NCI-H510A treated with DMSO at 0.1 percent for 48 hours (cell line): ENCODE measurements at regions not wholly inside any gene's neighbourhood (a gene's known extent, or its start where the extent isn't known, plus 50 kb on each side); places are given as distances from the start of the nearest gene placed in this dataset.

Experiments
- DNase-seq: peaks from one replicate; lab custom pipeline; 2025; lab: John Stamatoyannopoulos, UW

DNA sequence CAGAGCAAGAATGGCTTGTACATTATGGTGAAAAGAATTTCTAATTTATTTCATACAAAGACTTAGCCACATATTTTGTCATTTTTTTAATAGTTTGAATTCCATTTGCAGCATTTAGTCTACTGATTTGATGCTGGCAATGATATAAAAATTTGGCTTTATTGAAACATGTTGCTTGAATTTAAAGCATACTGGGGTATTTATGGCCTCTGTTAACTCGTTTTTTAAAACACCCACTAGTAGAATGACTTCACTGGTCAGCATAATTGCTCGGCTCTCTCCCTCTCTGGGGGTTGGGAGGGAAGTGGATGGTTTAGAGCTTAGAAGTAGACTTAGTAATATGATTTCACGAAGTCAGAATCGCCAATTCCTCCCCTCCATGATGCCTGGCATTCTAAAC, 354.9 kb upstream of the HTR2A start:
- DNase-seq: no peak

DNA sequence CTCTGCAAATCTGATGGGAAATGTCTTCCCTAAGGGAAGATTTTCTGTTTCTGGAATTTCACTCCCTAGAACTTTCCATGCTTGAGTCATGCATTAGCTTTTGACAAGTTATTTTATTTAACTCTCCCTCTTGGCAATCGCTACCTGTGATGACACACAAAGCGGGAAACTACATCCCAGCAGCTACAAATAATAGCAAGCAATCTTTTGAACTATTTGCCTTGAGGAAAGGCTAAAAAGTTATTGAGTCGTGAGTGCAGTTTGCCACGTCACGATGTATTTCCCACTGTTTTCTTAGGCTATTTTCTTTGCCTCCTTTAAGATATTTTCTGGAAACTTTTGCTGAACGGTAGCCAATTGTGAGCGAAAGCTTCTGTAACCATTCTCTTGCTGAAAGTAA, 353.3 kb upstream of the HTR2A start:
- DNase-seq: no peak

DNA sequence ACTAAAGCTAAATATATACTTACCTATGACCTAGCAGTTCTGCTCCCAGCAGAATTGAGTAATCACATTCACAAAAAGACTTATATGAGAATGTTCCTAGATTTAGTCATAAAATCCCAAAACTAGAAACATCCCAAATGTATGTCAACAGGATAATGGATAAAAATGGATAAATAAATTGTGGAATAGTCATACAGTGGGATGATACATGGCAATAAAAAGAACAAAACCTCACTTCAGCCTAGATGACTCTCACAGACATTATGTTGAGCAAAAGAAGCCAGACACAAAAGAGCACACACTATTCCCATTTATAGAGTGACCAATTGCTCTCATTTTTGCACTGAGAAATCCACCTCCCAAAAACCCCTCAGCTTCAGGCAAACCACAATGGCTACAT, 352.4 kb upstream of the HTR2A start:
- DNase-seq: no peak

DNA sequence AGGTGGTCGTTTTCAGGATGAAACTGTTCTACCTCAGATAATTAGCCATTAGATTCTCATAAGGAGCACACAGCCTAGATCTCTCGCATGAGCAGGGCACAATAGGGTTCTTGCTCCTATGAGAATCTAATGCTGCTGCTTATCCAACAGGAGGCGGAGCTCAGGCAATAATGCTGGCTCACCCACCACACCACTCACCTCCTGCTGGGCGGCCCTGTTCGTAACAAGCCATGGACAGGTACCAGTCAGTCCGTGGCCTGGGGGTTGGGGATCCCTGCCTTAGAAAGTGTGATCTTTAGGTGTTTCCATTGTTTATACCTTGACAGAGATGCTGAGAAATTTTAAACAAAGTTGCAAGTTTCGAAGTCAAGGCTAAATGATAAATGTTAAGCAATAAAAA, 344.6 kb upstream of the HTR2A start:
- DNase-seq: no peak

DNA sequence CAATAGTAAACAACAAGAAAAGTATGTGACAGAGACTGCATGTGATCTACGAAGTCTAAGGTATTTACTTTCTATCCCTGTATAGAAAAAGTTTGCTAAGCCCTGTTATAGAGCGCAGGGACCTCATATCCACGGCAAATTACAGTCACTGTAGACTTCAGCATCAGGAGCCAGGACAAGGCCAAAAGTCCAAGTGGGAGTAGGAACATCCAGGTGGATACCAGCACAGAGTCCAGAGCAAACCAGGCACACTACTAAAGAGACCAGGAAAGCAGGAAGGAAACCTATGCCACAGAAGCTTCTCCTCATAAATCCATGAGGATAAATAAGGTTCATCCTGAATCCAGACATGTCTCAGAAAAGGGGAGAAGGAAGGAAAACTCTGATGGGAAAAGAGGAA, 342.2 kb upstream of the HTR2A start:
- DNase-seq: no peak

DNA sequence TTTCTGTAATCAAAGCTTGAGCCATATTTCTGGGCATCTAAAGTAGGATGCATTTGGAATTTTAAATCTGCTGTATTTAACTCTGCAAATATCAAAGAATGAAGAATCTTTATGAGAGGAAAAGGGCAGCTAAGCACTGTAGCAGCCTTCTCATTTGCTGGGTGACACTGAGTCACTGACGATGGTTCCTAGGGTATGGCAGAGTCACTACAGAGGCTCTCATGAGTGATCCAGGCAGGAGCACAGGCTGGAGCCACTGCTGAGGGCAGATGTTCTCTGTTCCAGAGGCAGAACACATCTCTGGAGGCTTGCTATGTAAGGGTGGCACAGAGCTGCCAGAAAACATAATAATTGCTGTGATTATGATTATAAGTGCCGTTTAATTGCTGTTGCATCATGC, 340.7 kb upstream of the HTR2A start:
- no peak for DNase-seq

DNA sequence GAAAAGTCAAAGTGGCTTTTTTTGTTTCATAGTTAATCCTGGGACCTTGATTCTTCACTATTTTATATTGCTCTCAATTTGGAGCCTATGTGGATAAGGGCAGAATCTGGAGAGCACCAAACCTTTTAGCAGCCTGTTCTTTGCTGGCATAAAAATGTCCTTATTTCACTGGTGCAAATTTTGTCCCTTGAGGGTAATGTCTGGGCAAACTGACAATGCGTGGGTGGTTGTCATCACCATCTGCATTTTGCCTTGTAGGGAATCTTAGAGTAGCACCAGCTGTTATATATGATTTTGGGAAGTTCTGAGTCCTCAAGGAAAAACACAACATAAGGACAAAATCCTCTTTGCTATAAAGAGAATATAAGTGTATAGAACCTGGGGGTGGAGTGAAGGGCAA, 336.9 kb upstream of the HTR2A start:
- no peak for DNase-seq

DNA sequence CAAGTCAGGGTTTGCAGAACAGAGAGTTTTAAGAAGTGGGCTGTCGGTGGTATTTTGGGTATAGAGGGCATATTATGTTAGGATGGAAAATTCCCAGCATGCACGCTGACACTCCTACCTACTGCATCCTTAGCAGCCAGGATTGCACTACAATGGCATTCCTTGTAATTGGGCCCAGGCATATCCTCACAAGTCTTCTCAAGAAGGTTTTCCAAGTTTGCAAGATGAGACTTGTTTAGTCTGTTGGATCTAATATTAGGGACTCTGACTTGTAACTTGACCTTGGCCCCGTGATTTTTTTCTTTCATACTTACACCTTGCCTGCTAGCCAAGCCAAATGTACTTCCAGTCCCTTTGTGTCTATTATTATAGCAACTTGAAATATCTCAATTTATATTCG, 335.7 kb upstream of the HTR2A start:
- DNase-seq: no peak

DNA sequence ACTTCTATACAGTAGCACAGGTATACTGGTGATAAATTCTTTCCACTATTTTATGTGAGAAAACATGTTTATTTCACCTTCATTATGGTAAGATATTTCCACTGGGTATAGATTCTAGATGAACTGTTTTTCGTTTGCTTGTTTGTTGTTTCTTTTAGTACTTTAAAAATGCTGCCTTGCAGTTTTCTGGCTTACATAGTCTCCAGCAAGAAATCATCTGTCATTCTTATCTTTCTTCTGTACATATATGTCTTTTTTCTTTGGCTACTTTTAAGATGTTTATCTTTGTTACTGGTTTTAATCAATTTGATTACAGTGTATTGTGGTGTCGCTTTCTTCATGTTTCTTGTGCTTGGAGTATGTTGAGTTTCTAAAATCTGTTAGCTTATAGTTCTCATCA, 333.3 kb upstream of the HTR2A start:
- DNase-seq: no peak

DNA sequence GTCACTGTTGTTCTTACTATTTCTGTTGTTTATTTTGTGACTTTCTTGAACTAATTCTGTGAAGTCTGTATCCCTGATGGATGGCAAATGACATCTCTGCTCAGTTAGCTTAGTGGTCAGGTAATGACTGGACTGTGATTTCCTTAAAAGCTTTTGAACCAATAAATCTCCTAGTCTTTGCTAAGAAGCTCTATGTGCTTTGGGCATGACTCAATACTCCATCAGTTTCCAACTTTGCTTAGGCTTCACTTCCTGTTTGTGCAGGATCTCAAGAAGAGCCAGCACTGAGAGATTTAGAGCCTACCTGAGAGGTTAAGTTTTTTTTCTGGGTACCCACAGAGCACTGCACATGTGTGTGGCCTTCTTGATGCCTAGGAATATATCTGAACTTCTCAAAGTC, 329.7 kb upstream of the HTR2A start:
- no peak for DNase-seq

DNA sequence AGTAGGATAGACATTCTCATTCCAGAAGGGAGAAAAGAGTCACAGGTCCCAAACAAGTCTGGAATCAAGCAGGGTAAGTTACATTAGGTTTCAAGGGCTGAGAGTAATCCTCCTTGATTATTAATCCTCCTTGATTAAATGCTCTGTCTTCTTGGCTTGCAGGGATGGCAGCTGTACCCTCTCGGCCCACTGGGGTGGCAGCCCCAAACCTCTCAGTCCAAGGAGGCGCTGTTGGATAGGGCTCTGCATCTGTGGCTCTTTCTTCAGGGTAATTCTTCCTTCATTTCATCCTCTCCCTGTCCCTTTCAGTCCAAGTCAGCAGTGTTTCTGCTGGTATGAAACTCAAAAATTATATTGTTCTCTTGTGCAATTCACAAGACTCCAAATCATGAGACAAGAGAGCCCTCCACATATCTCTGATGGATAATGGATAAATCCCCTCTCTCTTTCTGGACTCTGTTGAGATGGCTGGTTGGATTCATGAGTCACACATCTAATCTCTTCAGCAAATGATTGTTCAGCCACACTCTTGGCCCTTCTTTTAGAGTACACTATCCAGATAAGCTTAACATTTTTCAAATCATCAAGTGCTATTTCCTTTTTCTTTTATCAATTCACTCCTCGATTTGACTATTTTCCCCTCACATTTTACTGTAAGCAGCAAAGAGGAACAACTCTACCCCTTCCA, 323.7 kb upstream of the HTR2A start:
- DNase-seq: no peak

DNA sequence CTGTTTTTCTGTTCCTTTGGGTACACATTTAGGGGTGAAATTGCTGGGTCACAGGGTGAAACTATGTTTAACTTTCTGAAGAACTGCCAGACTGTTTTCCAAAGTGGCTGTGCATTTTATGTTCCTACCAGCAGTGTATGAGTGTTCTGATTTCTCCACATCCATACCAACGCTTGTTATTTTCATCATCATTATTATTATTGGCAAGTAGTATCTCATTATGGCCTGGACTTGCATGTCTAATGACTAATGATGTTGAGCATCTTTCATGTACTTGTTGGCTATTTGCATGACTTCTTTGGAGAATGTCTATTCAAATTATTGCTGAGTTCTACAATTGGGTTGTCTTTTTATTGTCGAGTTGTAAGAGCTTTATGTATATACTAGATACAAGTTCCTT, 321.8 kb upstream of the HTR2A start:
- DNase-seq: no peak

DNA sequence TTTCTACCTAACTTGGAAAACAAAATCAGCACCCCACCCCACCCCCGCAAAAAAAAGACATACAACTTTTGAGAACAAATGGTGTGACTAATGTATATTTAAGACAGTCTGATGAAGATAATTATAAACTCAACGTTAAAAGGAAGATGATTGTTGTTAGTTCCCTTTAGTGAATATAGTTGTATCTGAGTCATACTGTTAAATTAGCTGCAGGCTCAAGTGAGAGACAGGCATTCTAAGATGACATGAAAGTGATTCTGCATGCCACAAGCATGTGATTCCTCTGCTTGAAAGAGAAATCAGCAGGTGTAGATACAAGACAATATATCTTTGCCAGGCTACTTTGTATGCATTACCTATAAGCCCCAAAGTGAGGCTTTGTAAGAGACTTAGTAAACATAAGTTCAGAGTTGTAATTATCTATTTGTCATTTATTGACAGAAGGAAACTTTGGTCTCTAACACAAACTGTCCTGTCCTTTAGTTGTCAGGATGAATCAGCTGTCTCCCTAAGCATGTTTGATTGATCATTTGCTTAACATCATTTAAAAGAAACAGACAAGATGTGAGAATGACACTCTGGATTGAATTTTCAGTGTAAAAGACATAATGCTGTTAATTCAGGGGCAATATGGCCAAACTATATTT, 319.4 kb upstream of the HTR2A start:
- no peak for DNase-seq

DNA sequence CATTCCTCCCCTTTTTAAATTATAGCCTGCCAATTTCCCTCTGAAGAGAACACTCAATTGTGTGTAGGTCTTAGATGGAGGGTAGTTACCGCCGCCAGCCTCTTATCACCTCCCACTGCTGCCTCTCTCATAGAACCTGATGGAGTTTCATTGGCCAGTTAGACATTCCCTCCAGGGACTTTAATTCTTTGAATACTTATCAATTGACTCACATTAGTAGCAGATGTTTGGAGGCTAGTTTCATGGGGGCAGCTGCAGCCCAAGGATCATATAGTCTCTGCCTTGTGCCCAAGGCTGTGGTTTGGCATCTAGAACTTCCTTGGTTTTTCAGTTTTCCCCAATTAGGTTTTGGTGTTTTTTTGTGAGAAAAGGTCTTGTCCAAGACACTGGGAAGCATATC, 318.9 kb upstream of the HTR2A start:
- no peak for DNase-seq

DNA sequence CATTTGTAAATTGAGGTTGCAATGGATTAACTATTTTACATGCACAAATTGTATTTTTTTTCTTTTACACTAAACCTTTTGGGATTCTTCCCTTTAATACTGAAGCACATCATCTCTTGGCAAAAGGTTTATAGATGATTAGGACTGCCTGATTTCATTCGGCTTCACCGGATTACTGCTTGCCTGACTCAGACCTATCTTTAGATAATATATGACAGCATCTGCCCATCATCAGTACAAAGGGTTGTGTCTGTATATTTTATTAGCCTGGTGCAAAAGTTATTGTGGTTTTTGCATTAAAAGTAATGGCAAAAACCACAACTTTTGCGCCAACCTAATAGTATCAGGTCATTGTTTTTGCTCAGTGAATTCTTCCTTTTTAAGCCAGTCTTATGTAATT, 316.2 kb upstream of the HTR2A start:
- DNase-seq: no peak

DNA sequence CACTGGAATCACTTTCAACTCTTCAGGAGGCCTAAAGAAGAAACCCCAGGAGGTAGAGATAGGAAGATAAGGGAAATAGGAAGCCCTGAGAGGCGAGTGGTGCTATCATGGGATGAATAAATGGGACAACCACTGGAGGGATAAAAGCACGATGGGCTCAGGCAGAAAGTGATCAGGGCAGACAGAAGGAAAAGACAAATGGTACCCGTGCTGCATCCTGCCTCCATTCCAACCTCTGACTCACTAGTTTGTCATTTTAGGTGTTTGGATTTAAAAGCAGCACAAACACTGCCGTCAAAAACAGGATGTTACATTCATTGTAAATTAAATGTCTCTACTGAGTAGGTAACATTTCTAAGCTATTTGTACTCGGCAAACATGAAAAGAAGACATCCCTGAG, 314.3 kb upstream of the HTR2A start:
- no peak for DNase-seq

DNA sequence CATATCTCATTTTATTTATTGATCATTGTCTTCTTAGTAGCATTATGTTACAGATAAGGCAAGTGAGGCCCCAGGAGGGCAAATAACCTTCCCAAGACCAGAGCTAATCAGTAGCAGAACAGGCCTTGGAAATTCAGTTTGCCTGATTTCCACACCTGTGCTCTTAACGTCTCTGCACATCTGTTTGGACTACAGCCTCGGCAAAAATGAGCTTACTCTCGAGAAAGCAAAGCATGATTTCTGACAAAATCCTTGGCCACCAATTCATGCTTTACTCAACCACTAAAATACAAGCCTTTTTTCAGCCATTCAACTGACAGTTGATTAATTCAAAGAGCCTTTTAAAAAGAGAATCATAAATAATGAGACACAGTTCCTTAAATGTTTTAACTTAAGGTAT, 309.3 kb upstream of the HTR2A start:
- no peak for DNase-seq

DNA sequence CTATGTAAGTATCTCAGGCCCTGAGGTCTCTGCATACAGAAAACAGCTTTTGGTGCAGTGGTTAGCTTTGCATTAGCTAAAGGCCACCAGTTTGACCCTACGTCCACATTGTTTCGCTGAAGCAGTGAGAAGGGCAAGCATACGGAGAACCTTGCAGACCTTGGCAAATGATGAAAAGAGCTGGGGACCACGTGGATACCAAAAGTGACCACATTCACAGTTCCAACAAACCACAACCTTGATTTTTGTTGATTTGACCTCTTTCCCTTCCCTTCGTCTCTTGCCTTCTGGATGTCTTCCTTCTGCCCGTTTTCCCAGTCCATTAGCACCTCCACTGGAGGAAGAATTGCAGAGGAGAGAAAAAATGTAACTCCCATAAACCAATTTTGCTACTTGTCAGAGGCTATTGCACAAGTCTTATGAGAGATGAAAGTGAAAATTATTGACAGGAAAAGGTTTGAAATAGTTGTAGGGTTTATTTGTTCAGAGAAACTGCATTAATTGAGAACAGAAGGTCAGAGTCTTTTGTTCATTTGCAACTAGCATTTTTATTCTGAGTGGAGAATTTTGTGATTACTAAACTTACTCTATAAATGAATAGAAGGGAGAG, 293.9 kb upstream of the HTR2A start:
- no peak for DNase-seq

DNA sequence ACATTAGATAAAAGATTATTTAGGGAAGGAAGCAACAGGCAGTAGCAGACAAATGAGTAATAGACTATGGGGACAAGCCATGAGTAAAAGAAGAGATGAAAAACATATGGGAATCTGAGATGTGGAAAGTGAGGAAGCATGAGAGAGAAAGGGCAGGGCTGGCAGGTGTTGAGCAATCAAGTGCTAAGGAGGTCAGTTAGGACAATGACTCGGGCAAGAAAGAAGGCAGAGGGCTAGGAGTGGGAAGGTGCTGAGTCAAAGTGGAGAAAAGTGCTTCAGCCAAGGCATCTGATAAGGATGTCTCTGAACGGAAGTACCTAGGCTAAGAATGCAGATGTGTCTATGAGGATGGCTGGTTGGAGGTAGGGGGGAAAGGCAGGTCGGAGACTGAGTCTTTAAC, 291.9 kb upstream of the HTR2A start:
- DNase-seq: no peak

DNA sequence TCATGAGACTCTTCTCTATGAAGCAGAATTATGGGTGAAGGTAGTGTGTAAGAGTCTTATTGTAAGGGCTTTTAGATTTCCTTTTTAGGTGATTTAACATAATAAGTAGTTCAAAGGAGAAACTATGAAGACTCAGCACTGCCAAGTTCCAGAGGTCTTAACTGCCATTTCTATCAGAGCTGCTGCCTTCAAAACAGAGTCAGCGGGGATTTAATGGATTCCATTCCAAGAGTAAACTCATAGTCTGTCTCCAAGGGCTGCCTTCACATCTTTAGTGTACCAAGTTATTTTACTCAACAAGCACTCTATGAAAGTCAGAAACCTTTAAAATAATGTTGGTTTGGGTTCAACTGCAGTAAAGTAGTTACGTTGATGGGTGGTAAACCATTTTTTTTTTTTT, 289.6 kb upstream of the HTR2A start:
- DNase-seq: no peak

DNA sequence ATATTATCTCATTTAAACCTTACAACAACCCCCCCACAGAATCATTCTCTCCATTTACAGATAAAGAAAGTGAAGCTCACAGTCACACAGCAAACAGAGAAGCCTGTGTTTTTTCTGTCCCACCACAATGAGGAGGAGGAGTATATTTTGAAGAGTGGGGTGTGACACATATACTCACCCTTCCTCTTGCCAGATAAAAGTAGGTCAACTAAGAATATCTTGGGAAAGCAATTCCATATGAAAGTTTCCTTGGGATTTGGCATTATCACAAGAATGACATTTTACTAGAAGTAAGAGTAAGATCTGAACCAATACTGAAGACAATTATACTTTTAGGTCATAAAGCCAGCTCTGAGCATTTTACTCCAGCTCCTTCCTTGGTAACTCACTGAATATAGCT, 287.5 kb upstream of the HTR2A start:
- no peak for DNase-seq

DNA sequence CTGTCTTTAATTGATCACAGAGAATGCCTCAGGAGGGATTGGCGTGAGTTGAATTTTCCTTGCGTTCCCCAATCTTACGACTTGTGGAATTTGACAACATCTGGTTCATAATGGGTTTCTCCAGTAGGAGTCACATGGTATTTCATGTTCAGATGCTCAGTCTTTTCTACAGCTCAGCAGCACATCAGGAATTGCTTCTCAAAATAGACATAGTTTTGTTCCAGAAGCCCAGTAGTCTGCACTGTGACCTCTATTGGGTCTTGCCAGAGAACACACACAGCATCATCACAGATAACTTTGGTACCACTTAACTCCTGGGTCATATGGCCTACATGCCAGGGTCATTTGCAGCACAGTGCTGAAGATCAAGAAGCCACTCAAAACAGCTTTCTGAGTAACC, 282.5 kb upstream of the HTR2A start:
- no peak for DNase-seq

DNA sequence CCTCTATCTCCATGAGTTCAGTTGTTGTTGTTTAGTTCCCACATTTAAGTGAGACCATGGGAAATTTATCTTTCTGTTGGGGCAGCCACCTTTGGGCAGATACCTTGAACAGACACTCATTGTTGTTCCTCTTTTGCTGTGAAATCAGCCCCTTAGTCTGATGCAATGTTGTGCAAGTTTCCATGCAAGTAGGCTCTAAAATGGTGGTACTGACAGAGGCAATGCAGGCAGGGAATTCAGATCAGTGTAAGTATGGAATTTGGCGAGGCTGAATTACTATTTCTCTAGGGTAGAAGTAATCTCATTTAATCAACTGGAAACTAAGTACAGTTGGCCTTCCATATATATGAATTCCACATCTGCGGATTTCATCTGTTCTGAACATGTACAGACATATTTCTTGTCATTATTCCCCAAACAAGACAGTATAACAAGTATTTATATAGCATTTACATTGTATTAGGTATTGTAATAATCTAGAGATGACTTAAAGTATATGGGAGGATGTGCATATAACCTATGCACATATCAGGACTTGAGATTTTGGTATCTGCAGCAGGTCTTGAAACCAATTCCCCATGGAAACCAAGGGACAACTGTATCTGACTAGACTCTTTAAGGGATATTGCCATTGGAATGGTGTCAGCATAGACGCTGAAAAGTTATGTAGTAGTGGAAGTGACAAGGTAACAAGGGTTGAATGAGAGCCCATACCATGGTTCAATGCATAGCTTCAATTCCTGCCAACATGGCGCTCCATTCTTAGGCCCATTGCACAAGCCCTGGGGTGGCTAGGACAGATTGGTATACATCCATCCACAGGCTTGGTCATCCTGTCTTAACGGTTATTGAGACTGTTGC, 281.5 kb upstream of the HTR2A start:
- no peak for DNase-seq
